K562 (cell line): ENCODE measurements at regions not wholly inside any gene's neighbourhood (a gene's known extent, or its start where the extent isn't known, plus 50 kb on each side); places are given as distances from the start of the nearest gene placed in this dataset.

Experiments
- ATAC-seq: fragments of 200-7000 bp; cut with Tn5 transposase; 3 replicates; pipeline ENCODE4 v1.9.1; 2020; ENCODE audit warnings: moderate library complexity
- BruUV-seq: library from RNA; stranded (reverse); fragments of 400-500 nt; replicated peaks from 2 replicates; lab custom pipeline; 2021; lab: Mats Ljungman, UMichigan
- CTCF ChIA-PET: fragments of 300-600 bp; formaldehyde crosslinking; extraction: SDS; loops from one replicate; lab custom pipeline; 2021; ENCODE audit warnings: low intra/inter-chr PET ratio; lab: Yijun Ruan, JAX
- POLR2A ChIA-PET: fragments of 300-600, 350-650 bp; sonication (Branson Sonifier 250); formaldehyde crosslinking; extraction: SDS; loops from one replicate; lab custom pipeline; 2021; ENCODE audit warnings: antibody characterized with exemption, inconsistent platforms; lab: Yijun Ruan, JAX
- DNase-seq, 4 experiments: peaks; one replicate each; pipeline versions ENCODE4 v3.0.0 to v3.0.0-alpha.2; 2011 to 2018; ENCODE audit warnings: low spot score in 3 of 4, mixed read lengths in 3 of 4; ENCODE audit errors: extremely low read depth in 1 of 4
- FAIRE-seq: peaks from 2 replicates; lab custom pipeline; 2011; peaks lifted over from hg19 to GRCh38; lab: Jason Lieb, UNC
- H2AFZ ChIP-seq: 2 replicates; pipeline ENCODE4 v1.6.0; 2011; ENCODE audit warnings: low read depth, low read length, control low read depth, inconsistent platforms
- H3K27ac ChIP-seq: fragments of 200-600 bp; 3 replicates; pipeline ENCODE4 v1.8.0; 2011; ENCODE audit warnings: low read depth, mild to moderate bottlenecking, control low read depth, inconsistent platforms, low read length, moderate library complexity, mixed read lengths; ENCODE audit errors: extremely low read depth
- H3K27me3 ChIP-seq, 2 experiments: fragments of 300-600 bp in 1 of 2; 2 replicates in 1 of 2; 3 replicates in 1 of 2; pipeline versions ENCODE4 v1.6.0 to v1.8.0; 2011; ENCODE audit warnings: inconsistent platforms in 2 of 2, low read length in 2 of 2, mild to moderate bottlenecking in 1 of 2, mixed read lengths in 1 of 2, moderate library complexity in 1 of 2; ENCODE audit not compliant: control insufficient read depth in 2 of 2, insufficient read depth in 2 of 2
- H3K36me3 ChIP-seq: fragments of 300-600 bp; 3 replicates; pipeline ENCODE4 v1.8.0; 2011; ENCODE audit warnings: mild to moderate bottlenecking, low read length, inconsistent platforms; ENCODE audit not compliant: control insufficient read depth, insufficient read depth
- H3K4me1 ChIP-seq, 2 experiments: fragments of 200-600 bp in 1 of 2; replicated peaks in 1 of 2; 2 replicates in 1 of 2; 3 replicates in 1 of 2; pipeline versions ENCODE4 v1.5.1 to v1.8.0; 2011; ENCODE audit warnings: inconsistent platforms in 2 of 2, low read length in 2 of 2, mild to moderate bottlenecking in 1 of 2, mixed read lengths in 1 of 2, moderate library complexity in 1 of 2; ENCODE audit not compliant: control insufficient read depth in 2 of 2, insufficient read depth in 2 of 2
- H3K4me2 ChIP-seq: 2 replicates; pipeline ENCODE4 v1.6.1; 2011; ENCODE audit warnings: low read length, control low read depth, inconsistent platforms, mixed read lengths; ENCODE audit not compliant: insufficient read depth
- H3K4me3 ChIP-seq: fragments of 200-600 bp; sonication (generic), shearing (Covaris generic); 2 replicates; pipeline ENCODE4 v1.5.1; 2016; ENCODE audit warnings: control low read depth, inconsistent platforms
- H3K79me2 ChIP-seq: fragments of 200-600 bp; 3 replicates; pipeline ENCODE4 v1.8.0; 2011; ENCODE audit warnings: low read length, inconsistent platforms; ENCODE audit not compliant: control insufficient read depth, insufficient read depth
- H3K9ac ChIP-seq, 2 experiments: 2 replicates each; pipeline versions ENCODE4 v1.6.0 to v1.6.1; 2011; ENCODE audit warnings: low read depth in 2 of 2, low read length in 2 of 2, control low read depth in 1 of 2, inconsistent platforms in 1 of 2, mild to moderate bottlenecking in 1 of 2, mixed read lengths in 1 of 2; ENCODE audit not compliant: insufficient read depth in 1 of 2
- H3K9me1 ChIP-seq: one replicate; pipeline ENCODE4 v1.6.0; 2011; ENCODE audit warnings: inconsistent platforms, mild to moderate bottlenecking, low read length, moderate library complexity; ENCODE audit not compliant: control insufficient read depth, insufficient read depth
- H3K9me3 ChIP-seq: replicated peaks from 2 replicates; pipeline ENCODE4 v1.5.1; 2011; ENCODE audit warnings: low read depth, low read length, inconsistent platforms; ENCODE audit not compliant: control insufficient read depth, insufficient read depth
- H4K20me1 ChIP-seq: replicated peaks from 2 replicates; pipeline ENCODE4 v1.6.1; 2011; ENCODE audit warnings: low read length, inconsistent platforms, mixed read lengths; ENCODE audit not compliant: control insufficient read depth, insufficient read depth
- BDP1 ChIP-seq: IDR thresholded peaks from 3 replicates; pipeline ENCODE4 v1.6.1; 2011; ENCODE audit not compliant: insufficient read length, insufficient read depth
- KLF13 ChIP-seq: fragments of 450-650 bp; IDR thresholded peaks from 2 replicates; pipeline ENCODE4 v1.6.1; 2016; ENCODE audit warnings: missing genetic modification characterization, low read depth, mild to moderate bottlenecking, missing compliant biosample characterization, moderate library complexity, borderline replicate concordance
- NCOA1 ChIP-seq: fragments of 450-650 bp; IDR thresholded peaks from 2 replicates; pipeline ENCODE4 v1.6.1; 2016; ENCODE audit warnings: low read depth
- NFXL1 ChIP-seq: fragments of 450-650 bp; formaldehyde crosslinking; IDR thresholded peaks from 2 replicates; pipeline ENCODE4 v1.4.0; 2021; ENCODE audit warnings: mild to moderate bottlenecking
- PTRF ChIP-seq: fragments of 450-650 bp; IDR thresholded peaks from 2 replicates; pipeline ENCODE4 v1.6.1; 2016; ENCODE audit warnings: mild to moderate bottlenecking, missing genetic modification characterization, missing compliant biosample characterization
- RBFOX2 ChIP-seq: fragments of 200-400 bp; formaldehyde crosslinking; IDR thresholded peaks from 2 replicates; pipeline ENCODE4 v1.6.1; 2017; ENCODE audit warnings: low read depth, mild to moderate bottlenecking, low read length, moderate library complexity
- RNF2 ChIP-seq: sonication (generic); IDR thresholded peaks from 2 replicates; pipeline ENCODE4 v1.6.1; 2016
- SIN3B ChIP-seq: fragments of 450-650 bp; IDR thresholded peaks from 2 replicates; pipeline ENCODE4 v1.6.1; 2017; ENCODE audit warnings: low read depth, mild to moderate bottlenecking, moderate library complexity
- TSC22D4 ChIP-seq: fragments of 450-650 bp; IDR thresholded peaks from 2 replicates; pipeline ENCODE4 v1.6.1; 2016; ENCODE audit warnings: missing genetic modification characterization, missing biosample characterization, control low read depth
- ZNF586 ChIP-seq: fragments of 450-650 bp; formaldehyde crosslinking; conservative IDR thresholded peaks from 2 replicates; pipeline ENCODE4 v1.4.0; 2020; ENCODE audit warnings: mild to moderate bottlenecking, moderate library complexity
- ZNF589 ChIP-seq: fragments of 200-800 bp; sonication (Bioruptor generic); IDR thresholded peaks from 2 replicates; pipeline ENCODE4 v1.6.1; 2016; ENCODE audit warnings: low read depth, missing genetic modification characterization, missing compliant biosample characterization
- ZNF764 ChIP-seq: fragments of 250-450 bp; sonication (Bioruptor Pico); IDR thresholded peaks from 2 replicates; pipeline ENCODE4 v1.4.0; 2020; ENCODE audit warnings: low read depth, mild to moderate bottlenecking, moderate library complexity
- WGBS: fragments of 100-300 bp; shearing (Covaris generic); methylation state at CpG from one replicate; pipeline ENCODE4 v1.1.6; 2016; ENCODE audit warnings: low coverage, mixed read lengths; ENCODE audit not compliant: insufficient coverage; ENCODE audit errors: missing lambda C conversion rate; 5-methylcytosine and 5-hydroxymethylcytosine counted together
- in situ Hi-C: fragments of 300-500 bp; cut with MboI; formaldehyde crosslinking; loops from 4 replicates; pipeline ENCODE4 v1.15.0; 2018; ENCODE audit warnings: inconsistent platforms, mixed read lengths
- intact Hi-C: fragments of 100-400 bp; cut with micrococcal nuclease; formaldehyde crosslinking; loops from 2 replicates; pipeline ENCODE4 v1.14.2; 2022
- TF ChIP-seq, protein P1 (sequence below), 2 experiments: fragments of 450-650 bp in 1 of 2; sonication (generic) in 1 of 2; formaldehyde crosslinking in 1 of 2; IDR thresholded peaks; 2 replicates each; pipeline versions ENCODE4 v1.7.1 to v1.9.0; 2016 to 2022; ENCODE audit warnings: inconsistent platforms in 1 of 2, mild to moderate bottlenecking in 1 of 2, missing genetic modification reagents in 1 of 2

DNA sequence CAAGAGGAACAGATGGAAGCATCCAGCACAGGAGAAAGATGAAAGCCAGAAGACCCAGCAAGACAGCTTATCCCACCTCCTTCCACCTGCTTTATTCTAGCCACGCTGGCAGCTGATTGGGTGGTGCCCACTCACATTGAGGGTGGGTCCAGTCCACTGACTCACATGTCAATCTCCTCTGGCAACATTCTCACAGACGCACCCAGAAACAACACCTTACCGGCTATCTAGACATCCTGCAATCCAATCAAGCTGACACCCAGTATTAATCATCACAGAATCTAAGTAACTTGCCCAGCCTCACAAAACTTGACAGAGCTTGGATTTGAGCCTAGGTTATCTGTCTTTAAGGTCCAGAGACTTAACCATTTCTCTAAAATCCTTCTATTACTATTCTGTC is 208.9 kb downstream of the PAH start:
- POLR2A ChIA-PET: no interaction called here
- H4K20me1 ChIP-seq: no peaks in the 10 kb centered on the region
- no TSS peak for BruUV-seq
- no peaks in the 10 kb centered on the region for H3K79me2 ChIP-seq
- no peak overlapping the region for H3K4me2 ChIP-seq
- no peaks in the 10 kb centered on the region for H3K4me1 ChIP-seq
- H3K36me3 ChIP-seq: no peaks in the 10 kb centered on the region
- no peaks in the 10 kb centered on the region for H3K9me1 ChIP-seq
- no peaks in the 10 kb centered on the region for H3K27me3 ChIP-seq
- no peak for FAIRE-seq
- H3K4me3 ChIP-seq: no peak overlapping the region
- no peak for ATAC-seq
- CTCF ChIA-PET: no interaction called here
- H3K9me3 ChIP-seq: no peaks in the 10 kb centered on the region
- in situ Hi-C loops (no loop called here), intact Hi-C loops (no loop called here)
- no peak for DNase-seq
- no peak overlapping the region for H3K9ac ChIP-seq
- WGBS: 11% methylated on average over 3 of the region's 3 CpGs
- no peak for TF ChIP-seq NFXL1
- TF ChIP-seq ZNF589: no peak
- TF ChIP-seq KLF13 (tag): no peak
- TF ChIP-seq RBFOX2: no peak
- no peak for TF ChIP-seq TSC22D4 (tag)
- TF ChIP-seq RNF2: no peak
- no peak for TF ChIP-seq BDP1
- TF ChIP-seq PTRF (tag): no peak
- TF ChIP-seq, protein P1, sequence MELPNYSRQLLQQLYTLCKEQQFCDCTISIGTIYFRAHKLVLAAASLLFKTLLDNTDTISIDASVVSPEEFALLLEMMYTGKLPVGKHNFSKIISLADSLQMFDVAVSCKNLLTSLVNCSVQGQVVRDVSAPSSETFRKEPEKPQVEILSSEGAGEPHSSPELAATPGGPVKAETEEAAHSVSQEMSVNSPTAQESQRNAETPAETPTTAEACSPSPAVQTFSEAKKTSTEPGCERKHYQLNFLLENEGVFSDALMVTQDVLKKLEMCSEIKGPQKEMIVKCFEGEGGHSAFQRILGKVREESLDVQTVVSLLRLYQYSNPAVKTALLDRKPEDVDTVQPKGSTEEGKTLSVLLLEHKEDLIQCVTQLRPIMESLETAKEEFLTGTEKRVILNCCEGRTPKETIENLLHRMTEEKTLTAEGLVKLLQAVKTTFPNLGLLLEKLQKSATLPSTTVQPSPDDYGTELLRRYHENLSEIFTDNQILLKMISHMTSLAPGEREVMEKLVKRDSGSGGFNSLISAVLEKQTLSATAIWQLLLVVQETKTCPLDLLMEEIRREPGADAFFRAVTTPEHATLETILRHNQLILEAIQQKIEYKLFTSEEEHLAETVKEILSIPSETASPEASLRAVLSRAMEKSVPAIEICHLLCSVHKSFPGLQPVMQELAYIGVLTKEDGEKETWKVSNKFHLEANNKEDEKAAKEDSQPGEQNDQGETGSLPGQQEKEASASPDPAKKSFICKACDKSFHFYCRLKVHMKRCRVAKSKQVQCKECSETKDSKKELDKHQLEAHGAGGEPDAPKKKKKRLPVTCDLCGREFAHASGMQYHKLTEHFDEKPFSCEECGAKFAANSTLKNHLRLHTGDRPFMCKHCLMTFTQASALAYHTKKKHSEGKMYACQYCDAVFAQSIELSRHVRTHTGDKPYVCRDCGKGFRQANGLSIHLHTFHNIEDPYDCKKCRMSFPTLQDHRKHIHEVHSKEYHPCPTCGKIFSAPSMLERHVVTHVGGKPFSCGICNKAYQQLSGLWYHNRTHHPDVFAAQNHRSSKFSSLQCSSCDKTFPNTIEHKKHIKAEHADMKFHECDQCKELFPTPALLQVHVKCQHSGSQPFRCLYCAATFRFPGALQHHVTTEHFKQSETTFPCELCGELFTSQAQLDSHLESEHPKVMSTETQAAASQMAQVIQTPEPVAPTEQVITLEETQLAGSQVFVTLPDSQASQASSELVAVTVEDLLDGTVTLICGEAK (IDR thresholded peaks at IDR 0.05): no peak
- TF ChIP-seq, protein P1 (CRISPR knock-in tag; IDR thresholded peaks at IDR 0.05): no peak
- TF ChIP-seq ZNF764: no peak
- TF ChIP-seq NCOA1: no peak
- TF ChIP-seq ZNF586 (CRISPR knock-in tag): no peak
- no peak for TF ChIP-seq SIN3B
- no peak overlapping the region for H3K27ac ChIP-seq
- H2AFZ ChIP-seq: no peak overlapping the region
